ENCODE measurements at regions not wholly inside any gene's neighbourhood (a gene's known extent, or its start where the extent isn't known, plus 50 kb on each side); places are given as distances from the start of the nearest gene placed in this dataset.

- TF ChIP-seq CTCF (conservative IDR thresholded peaks at IDR 0.05; ENCODE audit: low read depth in 2 of 2) (no peak), EZH2phosphoT487 (IDR thresholded peaks at IDR 0.05; ENCODE audit: unreplicated experiment) (no peak), EZH2 (IDR thresholded peaks at IDR 0.05; ENCODE audit: low read depth, unreplicated experiment) (no peak), POLR2AphosphoS5 (IDR thresholded peaks at IDR 0.05; ENCODE audit: low read depth) (no peak), REST (IDR thresholded peaks at IDR 0.05; ENCODE audit: unreplicated experiment) (no peak), JUNB (IDR thresholded peaks at IDR 0.05; ENCODE audit: unreplicated experiment) (no peak), CREB1 (CRISPR knock-in tag; IDR thresholded peaks at IDR 0.05; ENCODE audit: low read depth) (no peak), ZNF114 (CRISPR knock-in tag; IDR thresholded peaks at IDR 0.05) (no peak), NANOG (IDR thresholded peaks at IDR 0.05; ENCODE audit: borderline replicate concordance) (no peak)
Measured at GRCh38 chr13:25018729-25019115, 77.2 kb upstream of the PABPC3 start.

All from GM23338 (cell line).